NT2/D1 (cell line): ENCODE measurements at regions not wholly inside any gene's neighbourhood (a gene's known extent, or its start where the extent isn't known, plus 50 kb on each side); places are given as distances from the start of the nearest gene placed in this dataset.

ENCODE experiments used
- DNase-seq: peaks from one replicate; pipeline ENCODE4 v3.0.0-alpha.2; 2011; ENCODE audit warnings: low read depth, low spot score
- H3K27me3 ChIP-seq: 2 replicates; pipeline ENCODE4 v1.6.0; 2011; ENCODE audit warnings: mild to moderate bottlenecking; ENCODE audit not compliant: insufficient read length, insufficient read depth
- H3K36me3 ChIP-seq: 2 replicates; pipeline ENCODE4 v1.6.1; 2011; ENCODE audit warnings: mild to moderate bottlenecking, low read length, mixed read lengths; ENCODE audit not compliant: insufficient read depth, insufficient read length
- H3K4me1 ChIP-seq: 2 replicates; pipeline ENCODE4 v1.5.1; 2011; ENCODE audit not compliant: insufficient read depth, insufficient read length
- H3K4me3 ChIP-seq: 2 replicates; pipeline ENCODE4 v1.5.1; 2011; ENCODE audit warnings: low read depth; ENCODE audit not compliant: insufficient read length
- H3K9ac ChIP-seq: 2 replicates; pipeline ENCODE4 v1.6.0; 2011; ENCODE audit warnings: low read depth; ENCODE audit not compliant: insufficient read length
- H3K9me3 ChIP-seq: 2 replicates; pipeline ENCODE4 v1.5.1; 2011; ENCODE audit warnings: mild to moderate bottlenecking, low read length; ENCODE audit not compliant: insufficient read depth
- SUZ12 ChIP-seq: IDR thresholded peaks from 2 replicates; pipeline ENCODE4 v1.6.1; 2011; ENCODE audit not compliant: insufficient read length, insufficient read depth; ENCODE audit errors: extremely low read depth
- YY1 ChIP-seq: IDR thresholded peaks from 2 replicates; pipeline ENCODE4 v1.6.1; 2011; ENCODE audit not compliant: insufficient read length, insufficient read depth
- ZNF274 ChIP-seq: IDR thresholded peaks from 2 replicates; pipeline ENCODE4 v1.6.1; 2011; ENCODE audit warnings: mild to moderate bottlenecking, low read depth, low read length

DNA sequence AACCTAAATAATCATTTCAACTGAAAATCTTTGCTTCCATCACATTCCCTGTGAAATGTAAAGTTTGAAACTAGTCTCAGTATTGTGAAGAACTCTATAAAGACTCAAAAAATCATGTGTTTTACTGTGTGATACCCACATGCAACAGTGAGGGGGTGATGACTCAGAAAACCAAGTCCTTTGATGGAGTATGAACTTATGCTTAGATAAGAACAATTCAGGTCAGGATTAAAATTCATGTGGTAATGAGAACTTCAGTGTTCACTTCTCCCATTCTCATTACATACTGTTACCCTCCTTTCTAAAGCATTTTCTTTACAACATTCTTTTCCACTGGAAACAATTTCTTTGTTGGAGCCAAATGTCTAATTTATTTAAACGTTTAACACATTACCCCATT, 360.2 kb downstream of the FSIP2 start:
- TF ChIP-seq ZNF274 = no peak
- TF ChIP-seq SUZ12 = no peak
- TF ChIP-seq YY1 = no peak
- no peaks in the 10 kb centered on the region for H3K4me1 ChIP-seq
- no peak overlapping the region for H3K9ac ChIP-seq

DNA sequence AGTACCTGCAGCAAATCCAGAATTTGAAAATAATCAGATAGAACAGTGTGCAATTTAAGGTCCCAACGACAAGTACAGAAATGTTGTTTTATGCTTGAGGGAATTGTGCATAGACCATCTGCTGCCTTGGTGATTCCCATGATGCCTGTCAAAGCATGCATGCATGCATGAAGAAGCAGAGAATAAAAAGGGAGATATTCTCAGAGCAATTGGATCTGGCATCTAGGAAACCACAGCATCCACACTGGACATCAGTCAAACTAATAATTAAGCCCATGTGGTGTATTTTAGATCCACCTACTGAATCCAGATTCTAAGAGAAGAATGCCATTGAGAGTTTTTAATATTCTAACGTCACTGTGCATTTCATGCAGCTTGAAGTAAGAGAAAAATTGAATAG, 361.2 kb downstream of the FSIP2 start:
- TF ChIP-seq ZNF274 (no peak), YY1 (no peak), SUZ12 (no peak)
- DNase-seq = no peak
- no peak overlapping the region for H3K9ac ChIP-seq
- no peaks in the 10 kb centered on the region for H3K4me1 ChIP-seq
- no peaks in the 10 kb centered on the region for H3K36me3 ChIP-seq
- no peaks in the 10 kb centered on the region for H3K27me3 ChIP-seq
- no peak overlapping the region for H3K4me3 ChIP-seq
- no peaks in the 10 kb centered on the region for H3K9me3 ChIP-seq

More for the DNA sequence above, 360.2 kb downstream of the FSIP2 start:
- H3K9me3 ChIP-seq = no peaks in the 10 kb centered on the region
- no peaks in the 10 kb centered on the region for H3K27me3 ChIP-seq
- DNase-seq = no peak
- no peak overlapping the region for H3K4me3 ChIP-seq
- no peaks in the 10 kb centered on the region for H3K36me3 ChIP-seq

DNA sequence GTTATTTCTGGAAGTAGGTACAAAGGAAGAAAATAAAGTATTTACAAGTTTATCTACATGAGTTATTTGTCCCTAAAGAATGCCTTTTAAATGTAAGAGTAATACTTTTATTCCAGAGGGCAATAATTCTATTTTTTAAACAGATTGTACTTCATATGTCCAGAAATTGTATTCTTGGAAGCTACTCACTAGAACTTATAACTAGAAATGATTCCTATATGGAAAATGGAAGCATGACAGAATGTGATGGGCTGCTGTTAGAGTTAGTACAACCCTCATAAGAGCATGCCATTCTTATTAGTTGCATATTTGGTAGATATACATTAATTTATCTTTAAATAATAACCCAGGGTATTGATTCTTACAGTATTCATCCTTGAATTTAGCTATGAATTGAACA, 362.0 kb downstream of the FSIP2 start:
- Histone ChIP-seq H3K36me3 (no peaks in the 10 kb centered on the region), H3K4me3 (no peak overlapping the region), H3K4me1 (no peaks in the 10 kb centered on the region), H3K9ac (no peak overlapping the region), H3K27me3 (no peaks in the 10 kb centered on the region), H3K9me3 (no peaks in the 10 kb centered on the region)
- DNase-seq = no peak
- TF ChIP-seq SUZ12 (no peak), YY1 (no peak), ZNF274 (no peak)

- TF ChIP-seq SUZ12 (no peak), ZNF274 (no peak), YY1 (no peak)
- Histone ChIP-seq H3K27me3 (no peaks in the 10 kb centered on the region), H3K4me3 (no peak overlapping the region), H3K4me1 (no peaks in the 10 kb centered on the region), H3K9ac (no peak overlapping the region), H3K36me3 (no peaks in the 10 kb centered on the region), H3K9me3 (no peaks in the 10 kb centered on the region)
- no peak for DNase-seq
These were observed 363.0 kb downstream of the FSIP2 start for GRCh38 chr2:186101616-186102015.

DNA sequence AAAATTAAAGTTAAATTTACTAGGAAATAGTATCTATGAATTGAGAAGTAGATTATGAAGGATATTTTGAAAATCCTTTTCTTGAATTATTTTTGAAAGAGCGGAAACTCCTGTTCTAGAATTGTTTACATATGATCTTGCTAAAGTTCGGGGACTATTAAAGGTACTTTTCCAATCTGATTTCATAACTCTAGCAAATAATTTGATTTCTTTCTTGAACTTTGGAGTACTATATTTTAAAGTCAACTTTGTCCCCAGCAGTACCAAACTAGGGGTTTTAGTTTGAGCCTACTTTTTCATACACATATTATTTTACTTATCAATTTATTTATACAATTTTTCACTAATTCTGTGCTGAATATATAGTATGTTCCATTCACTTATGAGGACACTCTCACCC, 364.7 kb downstream of the FSIP2 start:
- TF ChIP-seq ZNF274 (no peak), YY1 (no peak)
- Histone ChIP-seq H3K4me1 (no peaks in the 10 kb centered on the region), H3K36me3 (no peaks in the 10 kb centered on the region), H3K9me3 (no peaks in the 10 kb centered on the region), H3K9ac (no peak overlapping the region), H3K27me3 (no peaks in the 10 kb centered on the region), H3K4me3 (no peak overlapping the region)
- no peak for DNase-seq

DNA sequence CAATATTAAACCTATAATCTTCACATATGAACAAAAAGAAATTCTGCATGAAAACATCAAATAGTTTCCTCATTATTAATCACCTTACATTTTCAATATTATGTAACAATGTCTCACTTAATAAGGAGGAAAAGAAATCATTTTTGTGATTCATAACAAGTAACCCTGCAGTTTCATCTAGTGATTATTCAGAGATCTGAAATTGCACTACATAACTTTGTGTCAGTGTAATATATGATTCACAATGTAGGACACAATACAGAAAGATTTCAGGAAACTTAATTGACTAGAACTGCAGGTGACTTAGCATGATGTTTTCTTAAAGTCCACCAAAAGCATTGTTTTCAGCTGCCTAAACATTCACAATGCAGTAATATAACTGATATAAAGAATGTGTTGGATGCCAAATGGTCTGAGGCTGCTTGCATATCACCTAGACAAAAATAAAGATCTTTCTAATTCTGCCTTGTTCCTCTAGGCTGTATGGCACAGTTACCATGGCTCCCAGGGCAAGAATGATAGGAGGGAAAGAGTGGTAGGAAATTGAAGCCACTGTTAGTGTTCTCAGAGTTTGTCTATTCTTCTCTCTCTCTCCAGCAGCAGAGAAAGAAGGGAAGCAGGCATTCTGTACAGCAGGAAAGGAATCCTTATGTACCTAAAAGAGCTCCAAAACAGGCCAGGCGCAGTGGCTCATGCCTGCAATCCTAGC, 366.6 kb downstream of the FSIP2 start:
- DNase-seq = no peak
- no peaks in the 10 kb centered on the region for H3K4me1 ChIP-seq
- H3K9me3 ChIP-seq = no peaks in the 10 kb centered on the region
- H3K36me3 ChIP-seq = no peaks in the 10 kb centered on the region
- no peaks in the 10 kb centered on the region for H3K27me3 ChIP-seq
- H3K9ac ChIP-seq = no peak overlapping the region
- TF ChIP-seq SUZ12 (no peak), YY1 (no peak), ZNF274 (no peak)
- H3K4me3 ChIP-seq = no peak overlapping the region

DNA sequence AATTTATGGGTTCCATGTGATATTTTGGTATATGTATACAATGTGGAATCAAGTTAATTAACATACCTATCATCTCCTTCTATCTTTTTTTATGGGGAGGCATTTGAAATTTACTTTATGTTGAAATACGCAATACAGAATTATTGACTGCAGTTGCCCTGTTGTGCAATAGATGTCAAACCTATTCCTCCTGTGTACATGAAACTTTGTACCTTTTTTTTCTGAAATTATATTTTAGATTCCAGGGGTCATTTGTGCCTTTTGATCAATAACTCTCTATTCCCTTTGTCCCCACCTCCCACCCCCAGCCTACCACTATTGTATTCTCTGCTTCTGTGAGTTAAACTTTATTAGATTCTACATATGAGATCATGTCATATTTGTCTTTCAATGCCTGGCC, 369.9 kb downstream of the FSIP2 start:
- Histone ChIP-seq H3K27me3 (no peaks in the 10 kb centered on the region), H3K9ac (no peak overlapping the region), H3K36me3 (no peaks in the 10 kb centered on the region), H3K4me1 (no peaks in the 10 kb centered on the region), H3K4me3 (no peak overlapping the region), H3K9me3 (no peaks in the 10 kb centered on the region)
- DNase-seq = no peak
- no peak for TF ChIP-seq SUZ12
- TF ChIP-seq YY1 = no peak
- no peak for TF ChIP-seq ZNF274
